ENCODE measurements at regions not wholly inside any gene's neighbourhood (a gene's known extent, or its start where the extent isn't known, plus 50 kb on each side); places are given as distances from the start of the nearest gene placed in this dataset.
"Not testable (repeated sequence)": the region's sequence is repeated elsewhere in the genome, so short reads cannot be mapped to it uniquely, and the experiment has no call there.

GRCh38 chr18:26648509-26649192 lies 100.3 kb upstream of the KCTD1 start:
- DNase-seq: no peak

- DNase-seq: no peak
These were observed 98.5 kb upstream of the KCTD1 start for GRCh38 chr18:26646901-26647300.

- no peak for DNase-seq
These were observed 94.3 kb upstream of the KCTD1 start for GRCh38 chr18:26642440-26643348.

DNA sequence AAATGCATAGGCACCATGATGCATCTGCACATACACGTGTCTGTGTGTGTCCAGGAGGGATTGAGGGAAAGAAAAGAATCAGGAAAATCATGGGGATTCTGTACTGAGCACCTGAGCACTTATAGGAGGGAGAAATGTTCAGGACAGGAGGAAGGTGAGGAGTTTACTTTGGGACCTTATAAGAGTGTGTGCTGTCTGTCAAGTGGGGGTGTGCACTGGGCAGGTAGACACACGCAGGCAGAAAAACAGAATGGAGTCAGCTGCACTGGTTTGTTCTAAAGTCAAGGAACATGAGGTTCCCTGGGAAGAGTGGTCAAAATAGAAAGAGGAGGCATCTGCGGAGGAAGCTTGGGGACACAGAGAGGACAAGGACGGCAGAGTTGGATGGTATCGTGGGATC lies 92.2 kb upstream of the KCTD1 start:
- DNase-seq: no peak

DNA sequence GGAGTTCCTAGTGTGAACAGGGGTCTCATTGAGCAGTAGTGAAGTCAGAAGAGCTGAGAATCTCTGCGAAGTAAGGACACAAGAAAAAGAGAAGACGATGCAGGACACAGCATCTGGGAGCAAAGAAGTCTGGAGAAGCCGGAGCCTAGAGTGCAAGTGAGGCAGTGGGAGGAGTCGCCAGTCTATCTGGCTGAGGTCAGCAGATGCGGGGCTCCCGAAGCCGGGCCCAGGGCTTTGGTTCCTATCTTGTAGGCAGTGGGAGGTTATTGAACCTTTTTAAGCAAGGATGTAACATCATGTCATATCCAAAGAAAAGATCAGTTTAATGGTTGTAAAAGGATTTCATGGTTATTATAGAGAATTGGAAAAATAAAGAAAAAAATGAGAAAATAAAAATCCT lies 90.8 kb upstream of the KCTD1 start:
- DNase-seq: no peak

- no peak for DNase-seq
These were observed 89.6 kb upstream of the KCTD1 start for GRCh38 chr18:26637983-26638382.

DNA sequence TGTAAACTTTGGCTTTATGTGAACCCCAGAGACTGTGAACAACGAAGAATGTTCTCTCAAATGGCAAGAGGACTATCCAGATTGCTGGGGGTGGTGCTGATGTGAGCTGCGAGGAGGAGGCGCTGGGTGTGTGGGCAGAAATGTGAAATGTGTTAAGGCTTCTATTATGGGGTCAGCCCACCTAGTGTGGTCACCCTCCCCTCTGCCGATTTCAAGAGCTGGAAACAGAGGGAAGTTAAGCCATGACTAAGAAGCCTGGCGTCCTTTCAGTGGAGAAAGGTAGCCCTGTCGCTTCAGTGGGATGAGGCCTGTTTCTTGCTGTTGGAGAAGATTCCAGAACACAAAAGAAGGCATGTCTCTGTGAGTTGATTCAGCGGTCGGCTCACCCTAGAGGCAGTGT lies 89.0 kb upstream of the KCTD1 start:
- DNase-seq: no peak

DNA sequence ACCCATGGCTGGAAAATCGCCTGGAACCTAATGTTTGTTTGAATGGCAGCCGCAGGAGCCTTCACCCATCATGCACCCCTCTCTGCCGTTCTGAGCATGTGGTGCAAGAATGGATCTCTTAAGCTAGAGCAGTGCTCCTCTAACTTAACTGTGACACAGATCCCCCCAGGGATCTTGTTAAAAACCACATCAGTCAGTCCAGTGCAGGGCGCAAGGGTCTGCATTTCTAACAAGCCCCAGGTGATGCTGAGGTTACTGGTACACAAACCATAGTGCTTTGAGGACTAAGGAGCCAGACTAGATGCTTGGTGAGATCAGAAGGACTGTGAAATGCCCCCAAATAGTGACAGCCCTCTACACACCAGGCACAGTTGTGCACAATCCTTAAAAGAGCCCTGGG lies 87.1 kb upstream of the KCTD1 start:
- DNase-seq: no peak

DNA sequence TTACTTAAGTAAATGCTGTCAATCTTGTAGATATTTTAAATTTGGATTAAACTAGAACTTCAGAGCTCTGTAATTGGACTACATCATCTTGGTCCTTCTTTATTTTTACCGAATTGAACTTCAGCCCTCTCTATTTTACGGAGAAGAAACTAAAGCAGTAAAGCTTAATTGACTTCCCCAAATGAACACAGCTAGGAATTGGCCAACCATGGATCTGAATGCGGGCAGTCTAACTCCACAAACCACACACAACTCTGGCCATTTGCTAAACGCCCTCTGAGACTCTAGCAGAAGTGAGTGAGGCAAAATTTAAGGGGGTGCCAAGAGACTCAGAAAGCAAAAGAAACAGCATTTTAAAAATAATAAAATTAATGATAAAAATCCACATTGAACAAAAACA lies 86.3 kb upstream of the KCTD1 start:
- no peak for DNase-seq

DNA sequence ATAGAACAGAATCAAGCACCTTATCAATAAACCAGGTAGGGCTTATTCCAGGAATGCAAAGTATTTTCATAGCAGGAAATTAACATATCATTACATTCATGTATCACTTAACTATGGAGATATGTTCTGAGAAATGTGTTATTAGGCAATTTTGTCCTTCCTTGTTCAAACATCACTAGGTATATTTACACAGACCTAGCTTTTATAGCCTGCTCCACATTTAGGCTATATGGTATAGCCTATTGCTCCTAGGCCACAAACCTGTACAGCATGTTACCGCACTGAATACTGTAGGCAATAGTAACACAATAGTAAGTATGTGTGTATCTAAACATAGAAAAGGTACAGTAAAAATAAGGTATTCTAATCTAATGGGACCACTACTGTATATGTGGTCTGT lies 82.8 kb upstream of the KCTD1 start:
- no peak for DNase-seq

GRCh38 chr18:26630596-26630995 lies 82.2 kb upstream of the KCTD1 start:
- no peak for DNase-seq

DNA sequence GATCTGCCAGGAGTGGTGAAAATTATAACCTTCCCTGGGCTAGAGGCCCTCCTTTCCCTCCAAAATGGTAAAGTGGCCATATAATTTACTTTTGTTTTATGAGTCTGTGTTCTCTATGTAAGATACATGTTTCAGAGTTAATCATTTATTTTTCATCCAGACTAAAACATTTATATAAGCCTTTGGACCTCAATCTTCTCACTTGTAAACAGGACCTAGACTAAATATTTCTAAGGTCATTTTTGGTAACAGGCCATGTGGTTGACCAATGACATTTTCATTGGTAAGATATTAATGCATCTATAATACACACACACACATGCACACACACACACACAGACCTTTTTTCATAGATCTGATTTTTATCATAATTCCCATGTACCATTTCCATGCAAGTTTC lies 79.7 kb upstream of the KCTD1 start:
- DNase-seq: no peak

GRCh38 chr18:26624443-26624842 lies 76.1 kb upstream of the KCTD1 start:
- no peak for DNase-seq

GRCh38 chr18:26623314-26623713 lies 75.0 kb upstream of the KCTD1 start:
- not testable (repeated sequence) for DNase-seq

- no peak for DNase-seq
These were observed 73.0 kb upstream of the KCTD1 start for GRCh38 chr18:26621161-26622026.

GRCh38 chr18:26619350-26619749 lies 71.0 kb upstream of the KCTD1 start:
- DNase-seq: no peak

DNA sequence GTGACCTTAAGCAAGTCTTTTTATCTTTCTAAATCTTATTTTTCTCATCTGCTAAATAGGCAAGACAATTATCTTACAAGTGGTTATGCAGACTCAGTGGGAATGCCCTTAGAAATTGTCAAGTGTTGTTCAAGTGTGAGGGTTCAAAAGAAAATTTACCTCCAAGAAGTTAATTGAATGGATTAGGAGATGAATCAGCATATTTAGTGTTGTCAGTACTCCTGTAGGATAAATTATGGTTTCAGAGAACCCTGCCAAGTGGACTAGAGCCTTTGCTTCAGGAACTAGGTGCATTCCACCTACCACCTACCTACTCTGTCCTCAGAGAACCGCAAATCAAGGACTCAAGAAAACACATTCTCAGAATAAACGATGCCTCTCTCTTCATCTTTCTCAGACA lies 69.8 kb upstream of the KCTD1 start:
- DNase-seq: no peak

- DNase-seq: no peak
These were observed 68.8 kb upstream of the KCTD1 start for GRCh38 chr18:26617151-26617554.

DNA sequence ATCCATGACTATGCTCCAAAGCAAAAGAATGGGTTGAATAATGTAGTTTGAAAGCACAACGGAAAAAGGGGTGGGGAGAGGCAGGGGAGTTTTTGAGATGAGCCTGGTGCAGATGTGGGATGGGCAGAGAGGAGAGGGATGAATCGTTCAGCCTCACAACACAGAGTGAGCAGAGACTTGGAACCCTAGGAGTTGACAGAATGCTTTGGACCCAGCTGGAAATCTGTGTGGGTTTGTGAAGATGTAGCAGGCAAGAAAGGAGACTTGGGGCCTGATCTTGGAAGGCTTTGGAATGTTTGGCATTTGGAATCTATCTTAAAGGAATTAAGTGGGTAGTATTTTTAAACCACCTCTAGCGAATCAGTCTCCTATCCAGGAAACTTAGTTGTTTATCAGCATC lies 66.0 kb upstream of the KCTD1 start:
- DNase-seq: no peak

Data from DMS153 (cell line).